ENCODE measurements at regions not wholly inside any gene's neighbourhood (a gene's known extent, or its start where the extent isn't known, plus 50 kb on each side); places are given as distances from the start of the nearest gene placed in this dataset.

- intact Hi-C loops (cut with DNase I): no loop called here
- no peak for TF ChIP-seq POLR2A (IDR thresholded peaks at IDR 0.05)
- TF ChIP-seq, protein P1, sequence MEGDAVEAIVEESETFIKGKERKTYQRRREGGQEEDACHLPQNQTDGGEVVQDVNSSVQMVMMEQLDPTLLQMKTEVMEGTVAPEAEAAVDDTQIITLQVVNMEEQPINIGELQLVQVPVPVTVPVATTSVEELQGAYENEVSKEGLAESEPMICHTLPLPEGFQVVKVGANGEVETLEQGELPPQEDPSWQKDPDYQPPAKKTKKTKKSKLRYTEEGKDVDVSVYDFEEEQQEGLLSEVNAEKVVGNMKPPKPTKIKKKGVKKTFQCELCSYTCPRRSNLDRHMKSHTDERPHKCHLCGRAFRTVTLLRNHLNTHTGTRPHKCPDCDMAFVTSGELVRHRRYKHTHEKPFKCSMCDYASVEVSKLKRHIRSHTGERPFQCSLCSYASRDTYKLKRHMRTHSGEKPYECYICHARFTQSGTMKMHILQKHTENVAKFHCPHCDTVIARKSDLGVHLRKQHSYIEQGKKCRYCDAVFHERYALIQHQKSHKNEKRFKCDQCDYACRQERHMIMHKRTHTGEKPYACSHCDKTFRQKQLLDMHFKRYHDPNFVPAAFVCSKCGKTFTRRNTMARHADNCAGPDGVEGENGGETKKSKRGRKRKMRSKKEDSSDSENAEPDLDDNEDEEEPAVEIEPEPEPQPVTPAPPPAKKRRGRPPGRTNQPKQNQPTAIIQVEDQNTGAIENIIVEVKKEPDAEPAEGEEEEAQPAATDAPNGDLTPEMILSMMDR (IDR thresholded peaks at IDR 0.05): no peak
- no peaks in the 10 kb centered on the region for H3K4me1 ChIP-seq
These were observed 1454.1 kb downstream of the MRPL39 start for GRCh38 chr21:24153137-24153536.

DNA sequence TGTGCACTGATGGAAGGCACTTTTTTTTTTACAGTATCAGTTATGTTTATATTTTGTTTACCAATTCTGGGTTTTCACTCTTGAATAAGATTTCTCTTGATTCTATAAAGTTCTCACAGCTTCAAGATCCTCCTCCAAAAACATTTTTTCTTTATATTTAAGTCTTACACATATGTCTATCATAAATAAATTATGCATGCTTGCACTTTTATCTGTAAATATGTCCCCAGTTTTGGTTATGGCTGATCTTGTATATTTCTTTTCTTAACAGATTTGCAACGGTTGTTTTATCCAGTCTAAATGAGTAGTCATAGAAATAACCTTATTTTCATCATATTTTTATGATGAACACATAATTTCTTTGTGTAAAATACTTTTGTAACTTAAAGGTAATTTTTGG, 1456.5 kb downstream of the MRPL39 start:
- Histone ChIP-seq H3K36me3 (replicated peaks in 1 of 2; ENCODE audit: insufficient read depth in 1 of 2, low read depth in 2 of 2) (no peaks in the 10 kb centered on the region), H3K27ac (no peak overlapping the region), H3K4me3 (no peak overlapping the region), H3K9me3 (no peaks in the 10 kb centered on the region), H3K4me1 (no peaks in the 10 kb centered on the region), H3K27me3 (no peaks in the 10 kb centered on the region)
- DNase-seq (no peak), ATAC-seq (no peak)
- WGBS, 2 donors: 39 to 40% methylated on average over 1 of the region's 1 CpG
- TF ChIP-seq, protein P1 (IDR thresholded peaks at IDR 0.05): no peak
- no peak for TF ChIP-seq POLR2A (IDR thresholded peaks at IDR 0.05)
- intact Hi-C loops (cut with DNase I): no loop called here

More at GRCh38 chr21:24153137-24153536, 1454.1 kb downstream of the MRPL39 start:
- Histone ChIP-seq H3K27me3 (no peaks in the 10 kb centered on the region), H3K9me3 (no peaks in the 10 kb centered on the region), H3K4me3 (no peak overlapping the region), H3K27ac (no peak overlapping the region), H3K36me3 (replicated peaks in 1 of 2; ENCODE audit: insufficient read depth in 1 of 2, low read depth in 2 of 2) (no peaks in the 10 kb centered on the region)
- DNase-seq (no peak), ATAC-seq (no peak)
- WGBS, 2 donors: 65 to 83% methylated on average over 2 of the region's 2 CpGs

GRCh38 chr21:24148461-24148860, 1458.8 kb downstream of the MRPL39 start:
- ATAC-seq: no peak
- H3K4me3 ChIP-seq: no peak overlapping the region
- H3K27me3 ChIP-seq: no peaks in the 10 kb centered on the region
- H3K9me3 ChIP-seq: no peaks in the 10 kb centered on the region
- 95 to 98% methylated on average over 2 of the region's 2 CpGs for WGBS, 2 donors
- intact Hi-C loops (cut with DNase I): no loop called here
- H3K27ac ChIP-seq: no peak overlapping the region
- no peak for TF ChIP-seq POLR2A (IDR thresholded peaks at IDR 0.05)
- TF ChIP-seq, protein P1 (IDR thresholded peaks at IDR 0.05): no peak
- H3K36me3 ChIP-seq (replicated peaks in 1 of 2; ENCODE audit: insufficient read depth in 1 of 2, low read depth in 2 of 2): no peaks in the 10 kb centered on the region
- no peak for DNase-seq
- no peaks in the 10 kb centered on the region for H3K4me1 ChIP-seq

GRCh38 chr21:24147674-24148073, 1459.6 kb downstream of the MRPL39 start:
- Histone ChIP-seq H3K9me3 (no peaks in the 10 kb centered on the region), H3K27ac (no peak overlapping the region), H3K4me1 (no peaks in the 10 kb centered on the region), H3K27me3 (no peaks in the 10 kb centered on the region), H3K4me3 (no peak overlapping the region), H3K36me3 (replicated peaks in 1 of 2; ENCODE audit: insufficient read depth in 1 of 2, low read depth in 2 of 2) (no peaks in the 10 kb centered on the region)
- intact Hi-C loops (cut with DNase I): no loop called here
- WGBS, 2 donors: 63% methylated on average over 3 of the region's 3 CpGs
- no peak for ATAC-seq
- TF ChIP-seq, protein P1 (IDR thresholded peaks at IDR 0.05): no peak
- no peak for TF ChIP-seq POLR2A (IDR thresholded peaks at IDR 0.05)
- no peak for DNase-seq

GRCh38 chr21:24131056-24131455, 1476.2 kb downstream of the MRPL39 start:
- Histone ChIP-seq H3K9me3 (no peaks in the 10 kb centered on the region), H3K36me3 (replicated peaks in 1 of 2; ENCODE audit: insufficient read depth in 1 of 2, low read depth in 2 of 2) (no peaks in the 10 kb centered on the region), H3K27ac (no peak overlapping the region), H3K4me3 (no peak overlapping the region), H3K27me3 (no peaks in the 10 kb centered on the region), H3K4me1 (no peaks in the 10 kb centered on the region)
- no peak for DNase-seq
- TF ChIP-seq, protein P1 (IDR thresholded peaks at IDR 0.05): no peak
- no peak for TF ChIP-seq POLR2A (IDR thresholded peaks at IDR 0.05)
- WGBS, 2 donors: 14 to 23% methylated on average over 1 of the region's 1 CpG
- intact Hi-C loops (cut with DNase I): no loop called here
- no peak for ATAC-seq

Measured in body of pancreas (tissue), 4 donors.